Naive thymus-derived CD4-positive, alpha-beta T cell (primary cell): ENCODE measurements at regions not wholly inside any gene's neighbourhood (a gene's known extent, or its start where the extent isn't known, plus 50 kb on each side); places are given as distances from the start of the nearest gene placed in this dataset.

Source experiments
- ATAC-seq: fragments of 150-1000 bp; cut with Tn5 transposase; 2 replicates; pipeline ENCODE4 v1.10.0; 2021; ENCODE audit warnings: mild to moderate bottlenecking, moderate library complexity
- CTCF ChIA-PET: fragments of 350-600 bp; sonication (Branson Sonifier 250); formaldehyde crosslinking; loops from one replicate; lab custom pipeline; 2021; ENCODE audit warnings: antibody characterized with exemption; lab: Charles Lee
- POLR2A ChIA-PET: fragments of 350-600 bp; sonication (Branson Sonifier 250); formaldehyde crosslinking; loops from one replicate; lab custom pipeline; 2021; ENCODE audit warnings: antibody characterized with exemption, inconsistent platforms; lab: Charles Lee
- DNase-seq, 9 donors: peaks; one replicate each; pipeline versions ENCODE4 v3.0.0 to v3.0.0-alpha.2; 2020 to 2022; ENCODE audit warnings: mixed read lengths in 1 of 9
- H3K27ac ChIP-seq: one replicate; pipeline ENCODE4 v1.7.0; 2013; ENCODE audit warnings: mild to moderate bottlenecking, low read depth, low read length, moderate library complexity
- H3K27me3 ChIP-seq, 2 donors: one replicate each; pipeline ENCODE4 v1.7.0; 2013; ENCODE audit warnings: low read length in 2 of 2, mild to moderate bottlenecking in 2 of 2, moderate library complexity in 2 of 2; ENCODE audit not compliant: control insufficient read depth in 2 of 2, insufficient read depth in 2 of 2
- H3K36me3 ChIP-seq, 3 experiments: 1 replicate in 2 of 3; 2 replicates in 1 of 3; pipeline ENCODE4 v1.7.0; 2013; ENCODE audit warnings: low read length in 3 of 3, mild to moderate bottlenecking in 3 of 3, moderate library complexity in 1 of 3; ENCODE audit not compliant: insufficient read depth in 3 of 3, control insufficient read depth in 2 of 3
- H3K4me1 ChIP-seq, 2 donors: one replicate each; pipeline ENCODE4 v1.7.0; 2013; ENCODE audit warnings: low read length in 2 of 2, mild to moderate bottlenecking in 2 of 2, moderate library complexity in 1 of 2; ENCODE audit not compliant: control insufficient read depth in 2 of 2, insufficient read depth in 2 of 2
- H3K4me3 ChIP-seq: 2 replicates; pipeline ENCODE4 v1.7.0; 2013; ENCODE audit warnings: mild to moderate bottlenecking, low read length
- H3K9me3 ChIP-seq, 3 experiments: 1 replicate in 2 of 3; 2 replicates in 1 of 3; pipeline ENCODE4 v1.7.0; 2013; ENCODE audit warnings: low read length in 3 of 3; ENCODE audit not compliant: control insufficient read depth in 2 of 3
- H3K27ac Mint-ChIP-seq, 9 donors: one replicate each; pipeline ENCODE4 v1.8.0; 2020 to 2022; ENCODE audit warnings: mixed read lengths in 9 of 9, mild to moderate bottlenecking in 8 of 9, moderate library complexity in 5 of 9, inconsistent platforms in 2 of 9
- H3K27me3 Mint-ChIP-seq, 5 donors: one replicate each; pipeline ENCODE4 v1.8.0; 2021 to 2022; ENCODE audit warnings: mixed read lengths in 5 of 5, mild to moderate bottlenecking in 1 of 5
- H3K36me3 Mint-ChIP-seq, 5 donors: one replicate each; pipeline ENCODE4 v1.8.0; 2020 to 2022; ENCODE audit warnings: mixed read lengths in 5 of 5, mild to moderate bottlenecking in 3 of 5, inconsistent platforms in 1 of 5
- H3K4me1 Mint-ChIP-seq, 7 donors: one replicate each; pipeline ENCODE4 v1.8.0; 2020 to 2022; ENCODE audit warnings: mixed read lengths in 7 of 7, mild to moderate bottlenecking in 3 of 7, inconsistent platforms in 1 of 7
- H3K4me3 Mint-ChIP-seq, 10 donors: one replicate each; pipeline ENCODE4 v1.8.0; 2020 to 2022; ENCODE audit warnings: mild to moderate bottlenecking in 10 of 10, mixed read lengths in 10 of 10, moderate library complexity in 6 of 10, inconsistent platforms in 2 of 10
- H3K9me3 Mint-ChIP-seq, 11 donors: one replicate each; pipeline ENCODE4 v1.8.0; 2020 to 2022; ENCODE audit warnings: mixed read lengths in 11 of 11, mild to moderate bottlenecking in 4 of 11, inconsistent platforms in 1 of 11, moderate library complexity in 1 of 11
- intact Hi-C, 2 donors: fragments of 100-400 bp; cut with micrococcal nuclease; formaldehyde crosslinking; loops; one replicate each; pipeline ENCODE4 v1.15.1; 2023

GRCh38 chr14:99055816-99056215 is 216.2 kb downstream of the BCL11B start:
- CTCF ChIA-PET, result interaction anchor here (1.0 kb wide), 1 partner anchor 232 kb away, joined by 3 read pairs; no protein-coding TSS in a partner anchor
- no peak overlapping the region for H3K27ac ChIP-seq
- no peak overlapping the region for H3K4me3 ChIP-seq
- H3K4me1 ChIP-seq, result peaks cover 0 to 19% of the 10 kb centered on the region in 2 donors
- peaks cover 0 to 7% (median 0%) of the 10 kb centered on the region in 3 experiments for H3K9me3 ChIP-seq
- no peaks in the 10 kb centered on the region for H3K27me3 ChIP-seq
- Mint-ChIP-seq H3K4me1 (peaks cover 3 to 18% (median 14%) of the 10 kb centered on the region in 7 donors), H3K9me3 (peaks cover 0 to 34% (median 21%) of the 10 kb centered on the region in 11 donors), H3K27me3 (no peaks in the 10 kb centered on the region), H3K4me3 (no peak overlapping the region), H3K27ac (peak overlapping the region in 4 of 9 donors; percentile 41 to 53 (median 51)), H3K36me3 (peaks cover 6 to 33% (median 22%) of the 10 kb centered on the region in 5 donors)
- H3K36me3 ChIP-seq, result no peaks in the 10 kb centered on the region
- ATAC-seq, result peak; percentile 84
- peak in 3 of 9 donors; percentile 8 to 15 (median 13) for DNase-seq
- intact Hi-C loops, result no loop called here
- POLR2A ChIA-PET, result no interaction called here

GRCh38 chr14:99057576-99058083 is 214.4 kb downstream of the BCL11B start:
- intact Hi-C loops, result no loop called here
- no peak overlapping the region for H3K27ac Mint-ChIP-seq

GRCh38 chr14:99058542-99058941 is 213.5 kb downstream of the BCL11B start:
- H3K27me3 Mint-ChIP-seq, result peaks cover 0 to 2% (median 0%) of the 10 kb centered on the region in 5 donors
- H3K9me3 Mint-ChIP-seq, result peaks cover 0 to 9% (median 3%) of the 10 kb centered on the region in 11 donors
- no peak overlapping the region for H3K4me3 Mint-ChIP-seq
- H3K4me1 ChIP-seq, result peaks cover 0 to 19% of the 10 kb centered on the region in 2 donors
- no peaks in the 10 kb centered on the region for H3K27me3 ChIP-seq
- no peak for ATAC-seq
- CTCF ChIA-PET, result no interaction called here
- H3K27ac ChIP-seq, result no peak overlapping the region
- peaks cover 0 to under 1% (median 0%) of the 10 kb centered on the region in 3 experiments for H3K9me3 ChIP-seq
- no peak overlapping the region for H3K4me3 ChIP-seq
- peaks cover 3 to 16% (median 13%) of the 10 kb centered on the region in 7 donors for H3K4me1 Mint-ChIP-seq
- H3K27ac Mint-ChIP-seq, result no peak overlapping the region
- H3K36me3 ChIP-seq, result no peaks in the 10 kb centered on the region
- no peak for DNase-seq
- intact Hi-C loops, result no loop called here
- peaks cover 3 to 20% (median 4%) of the 10 kb centered on the region in 5 donors for H3K36me3 Mint-ChIP-seq
- POLR2A ChIA-PET, result no interaction called here

More at GRCh38 chr14:99057576-99058083, 214.4 kb downstream of the BCL11B start:
- H3K36me3 ChIP-seq, result no peaks in the 10 kb centered on the region
- ChIA-PET CTCF (no interaction called here), POLR2A (no interaction called here)
- no peaks in the 10 kb centered on the region for H3K27me3 Mint-ChIP-seq
- H3K36me3 Mint-ChIP-seq, result peaks cover 3 to 23% (median 9%) of the 10 kb centered on the region in 5 donors
- no peak overlapping the region for H3K4me3 ChIP-seq
- H3K4me1 Mint-ChIP-seq, result peaks cover 3 to 16% (median 11%) of the 10 kb centered on the region in 7 donors
- H3K9me3 ChIP-seq, result peaks cover 0 to 7% (median 0%) of the 10 kb centered on the region in 3 experiments
- no peak overlapping the region for H3K27ac ChIP-seq
- DNase-seq (no peak), ATAC-seq (no peak)
- H3K9me3 Mint-ChIP-seq, result peaks cover 0 to 16% (median 9%) of the 10 kb centered on the region in 11 donors
- H3K4me3 Mint-ChIP-seq, result no peak overlapping the region
- H3K4me1 ChIP-seq, result peaks cover 0 to 19% of the 10 kb centered on the region in 2 donors
- no peaks in the 10 kb centered on the region for H3K27me3 ChIP-seq

- H3K27me3 Mint-ChIP-seq, result peaks cover 0 to 2% (median 0%) of the 10 kb centered on the region in 5 donors
- H3K9me3 Mint-ChIP-seq, result peaks cover 0 to under 1% (median 0%) of the 10 kb centered on the region in 11 donors
- peak overlapping the region in 1 of 9 donors; percentile 26 for H3K27ac Mint-ChIP-seq
- no peak for DNase-seq
- H3K4me3 Mint-ChIP-seq, result no peak overlapping the region
- H3K9me3 ChIP-seq, result no peaks in the 10 kb centered on the region
- POLR2A ChIA-PET, result no interaction called here
- no peak for ATAC-seq
- peaks cover 0 to 8% (median 0%) of the 10 kb centered on the region in 7 donors for H3K4me1 Mint-ChIP-seq
- peaks cover 0 to 9% (median 0%) of the 10 kb centered on the region in 5 donors for H3K36me3 Mint-ChIP-seq
- CTCF ChIA-PET, result no interaction called here
- intact Hi-C loops, result no loop called here
- no peak overlapping the region for H3K4me3 ChIP-seq
- no peaks in the 10 kb centered on the region for H3K27me3 ChIP-seq
- no peak overlapping the region for H3K27ac ChIP-seq
- no peaks in the 10 kb centered on the region for H3K4me1 ChIP-seq
- no peaks in the 10 kb centered on the region for H3K36me3 ChIP-seq
Measured at GRCh38 chr14:99062216-99062615, 209.8 kb downstream of the BCL11B start.

GRCh38 chr14:99062772-99063418 is 209.1 kb downstream of the BCL11B start:
- Histone ChIP-seq H3K4me1 (no peaks in the 10 kb centered on the region), H3K27ac (no peak overlapping the region), H3K27me3 (no peaks in the 10 kb centered on the region), H3K36me3 (no peaks in the 10 kb centered on the region), H3K9me3 (no peaks in the 10 kb centered on the region), H3K4me3 (no peak overlapping the region)
- peaks cover 0 to 7% (median 0%) of the 10 kb centered on the region in 5 donors for H3K36me3 Mint-ChIP-seq
- H3K27ac Mint-ChIP-seq, result no peak overlapping the region
- peaks cover 0 to under 1% (median 0%) of the 10 kb centered on the region in 11 donors for H3K9me3 Mint-ChIP-seq
- DNase-seq, result no peak
- H3K4me3 Mint-ChIP-seq, result no peak overlapping the region
- ChIA-PET CTCF (no interaction called here), POLR2A (no interaction called here)
- intact Hi-C loops, result no loop called here
- peaks cover 0 to 2% (median 0%) of the 10 kb centered on the region in 5 donors for H3K27me3 Mint-ChIP-seq
- H3K4me1 Mint-ChIP-seq, result peaks cover 0 to 9% (median 0%) of the 10 kb centered on the region in 7 donors
- no peak for ATAC-seq

GRCh38 chr14:99063620-99064225 is 208.3 kb downstream of the BCL11B start:
- Mint-ChIP-seq H3K27me3 (peaks cover 0 to 2% (median 0%) of the 10 kb centered on the region in 5 donors), H3K9me3 (peaks cover 0 to 2% (median 0%) of the 10 kb centered on the region in 11 donors), H3K36me3 (peaks cover 0 to 4% (median 0%) of the 10 kb centered on the region in 5 donors), H3K4me3 (no peak overlapping the region), H3K4me1 (peaks cover 0 to 12% (median 0%) of the 10 kb centered on the region in 7 donors), H3K27ac (peak overlapping the region in 2 of 9 donors; percentile 54 to 60)
- Histone ChIP-seq H3K9me3 (no peaks in the 10 kb centered on the region), H3K4me1 (no peaks in the 10 kb centered on the region), H3K36me3 (no peaks in the 10 kb centered on the region), H3K4me3 (no peak overlapping the region), H3K27ac (no peak overlapping the region), H3K27me3 (no peaks in the 10 kb centered on the region)
- POLR2A ChIA-PET, result interaction anchor here (0.8 kb wide), 1 partner anchor 105 kb away, joined by 3 read pairs; no protein-coding TSS in a partner anchor
- no peak for DNase-seq
- CTCF ChIA-PET, result no interaction called here
- intact Hi-C loops, result no loop called here
- ATAC-seq, result no peak
